Osteoblast (primary cell): ENCODE measurements at regions not wholly inside any gene's neighbourhood (a gene's known extent, or its start where the extent isn't known, plus 50 kb on each side); places are given as distances from the start of the nearest gene placed in this dataset.

Experiments
- DNase-seq: peaks from one replicate; pipeline ENCODE4 v3.0.0; 2011; ENCODE audit warnings: low spot score, mixed read lengths; ENCODE audit not compliant: insufficient read length; ENCODE audit errors: missing footprints
- H2AFZ ChIP-seq: 2 replicates; pipeline ENCODE4 v1.6.0; 2011; ENCODE audit warnings: mild to moderate bottlenecking, low read length
- H3K27ac ChIP-seq: 2 replicates; pipeline ENCODE4 v1.5.1; 2011; ENCODE audit warnings: mild to moderate bottlenecking, low read depth, low read length, moderate library complexity
- H3K27me3 ChIP-seq: 2 replicates; pipeline ENCODE4 v1.6.0; 2012; ENCODE audit warnings: mild to moderate bottlenecking, control low read depth, inconsistent platforms, low read length, moderate library complexity; ENCODE audit not compliant: insufficient read depth
- H3K36me3 ChIP-seq: 2 replicates; pipeline ENCODE4 v1.5.1; 2011; ENCODE audit warnings: mild to moderate bottlenecking, low read length, control low read depth, moderate library complexity; ENCODE audit not compliant: insufficient read depth
- H3K4me1 ChIP-seq: 2 replicates; pipeline ENCODE4 v1.5.1; 2011; ENCODE audit warnings: mild to moderate bottlenecking, low read length, control low read depth, moderate library complexity; ENCODE audit not compliant: insufficient read depth
- H3K4me2 ChIP-seq: 2 replicates; pipeline ENCODE4 v1.6.0; 2011; ENCODE audit warnings: mild to moderate bottlenecking, low read length; ENCODE audit not compliant: insufficient read depth
- H3K4me3 ChIP-seq: fragments of 200-600 bp; sonication (generic); 3 replicates; pipeline ENCODE4 v1.5.1; 2012; ENCODE audit warnings: mild to moderate bottlenecking, low read length, inconsistent platforms; ENCODE audit not compliant: insufficient read depth
- H3K79me2 ChIP-seq: 2 replicates; pipeline ENCODE4 v1.6.0; 2012; ENCODE audit warnings: mild to moderate bottlenecking, low read length, control low read depth, inconsistent platforms; ENCODE audit not compliant: insufficient read depth
- H3K9me3 ChIP-seq: 2 replicates; pipeline ENCODE4 v1.5.1; 2011; ENCODE audit warnings: low read depth, low read length, control low read depth
- H4K20me1 ChIP-seq: 2 replicates; pipeline ENCODE4 v1.6.0; 2012; ENCODE audit warnings: mild to moderate bottlenecking, low read length, control low read depth; ENCODE audit not compliant: insufficient read depth
- CTCF ChIP-seq: IDR thresholded peaks from 2 replicates; pipeline ENCODE4 v1.5.1; 2011; ENCODE audit warnings: mild to moderate bottlenecking, low read depth, low read length, moderate library complexity; ENCODE audit errors: extremely low read depth

DNA sequence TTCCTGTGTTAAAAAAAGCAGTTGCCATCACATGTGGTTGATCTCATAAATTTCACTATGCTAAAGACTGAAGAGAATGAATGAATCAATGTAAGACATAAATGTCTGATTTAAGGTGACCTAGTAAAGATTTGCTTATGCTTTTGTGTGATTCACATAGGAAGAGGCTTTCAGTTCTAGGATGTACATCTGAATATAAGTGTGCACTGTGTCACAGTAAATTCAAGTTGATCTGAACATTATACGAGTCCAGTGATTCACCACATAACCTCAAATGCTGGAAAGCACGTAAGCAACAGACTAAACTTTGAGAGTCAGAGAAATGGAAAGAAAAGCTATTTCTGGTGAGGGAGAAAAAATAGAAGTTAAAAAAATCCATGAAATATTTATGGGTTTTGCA lies 567.9 kb downstream of the EPHA5 start:
- TF ChIP-seq CTCF, result no peak
- H3K36me3 ChIP-seq, result no peaks in the 10 kb centered on the region

GRCh38 chr4:65096630-65097029 lies 573.7 kb downstream of the EPHA5 start:
- no peak for DNase-seq
- Histone ChIP-seq H3K4me3 (no peak overlapping the region), H2AFZ (no peak overlapping the region), H3K4me1 (no peaks in the 10 kb centered on the region), H3K9me3 (peaks cover 4% of the 10 kb centered on the region), H3K79me2 (no peaks in the 10 kb centered on the region), H4K20me1 (no peaks in the 10 kb centered on the region), H3K4me2 (no peak overlapping the region), H3K27ac (no peak overlapping the region), H3K36me3 (no peaks in the 10 kb centered on the region), H3K27me3 (no peaks in the 10 kb centered on the region)
- no peak for TF ChIP-seq CTCF

More for the DNA sequence above, 567.9 kb downstream of the EPHA5 start:
- no peaks in the 10 kb centered on the region for H3K4me1 ChIP-seq
- no peak overlapping the region for H3K4me3 ChIP-seq
- H2AFZ ChIP-seq, result no peak overlapping the region
- H3K9me3 ChIP-seq, result no peaks in the 10 kb centered on the region
- no peak for DNase-seq
- no peaks in the 10 kb centered on the region for H3K79me2 ChIP-seq
- H3K4me2 ChIP-seq, result no peak overlapping the region
- H4K20me1 ChIP-seq, result no peaks in the 10 kb centered on the region
- no peak overlapping the region for H3K27ac ChIP-seq
- no peaks in the 10 kb centered on the region for H3K27me3 ChIP-seq

DNA sequence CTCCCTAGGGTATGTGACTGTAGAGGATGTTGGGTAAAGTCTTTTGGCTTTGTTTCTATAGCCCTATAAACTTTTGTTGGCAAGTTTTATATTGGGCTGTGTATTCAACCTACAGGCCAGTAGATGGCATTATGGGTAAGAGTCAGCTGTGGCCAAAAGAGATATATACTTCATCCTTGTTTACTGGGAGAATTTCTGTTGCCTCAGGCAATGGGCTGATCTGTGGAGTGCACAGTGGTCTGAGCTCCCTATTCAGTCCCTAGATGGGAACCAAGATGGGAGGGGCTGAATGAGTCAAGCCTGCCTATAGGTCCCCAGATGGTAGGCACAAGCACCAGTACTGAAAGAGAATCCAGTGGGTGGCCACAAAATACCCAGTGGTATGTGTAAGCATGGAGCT lies 580.6 kb downstream of the EPHA5 start:
- H3K27me3 ChIP-seq, result no peaks in the 10 kb centered on the region
- no peak overlapping the region for H3K4me2 ChIP-seq
- H3K36me3 ChIP-seq, result no peaks in the 10 kb centered on the region
- no peak for DNase-seq
- H3K9me3 ChIP-seq, result no peaks in the 10 kb centered on the region
- H4K20me1 ChIP-seq, result no peaks in the 10 kb centered on the region
- TF ChIP-seq CTCF, result peak; percentile 28
- H3K4me3 ChIP-seq, result no peak overlapping the region
- no peak overlapping the region for H2AFZ ChIP-seq
- H3K79me2 ChIP-seq, result no peaks in the 10 kb centered on the region
- H3K4me1 ChIP-seq, result no peaks in the 10 kb centered on the region
- no peak overlapping the region for H3K27ac ChIP-seq

GRCh38 chr4:65083076-65083475 lies 587.2 kb downstream of the EPHA5 start:
- DNase-seq, result no peak
- Histone ChIP-seq H3K9me3 (no peaks in the 10 kb centered on the region), H3K79me2 (no peaks in the 10 kb centered on the region)

More at GRCh38 chr4:65083076-65083475, 587.2 kb downstream of the EPHA5 start:
- Histone ChIP-seq H3K4me3 (no peak overlapping the region), H3K4me1 (no peaks in the 10 kb centered on the region), H3K27ac (no peak overlapping the region), H3K27me3 (no peaks in the 10 kb centered on the region), H4K20me1 (no peaks in the 10 kb centered on the region), H3K36me3 (no peaks in the 10 kb centered on the region), H3K4me2 (no peak overlapping the region), H2AFZ (no peak overlapping the region)
- TF ChIP-seq CTCF, result no peak
